ENCODE measurements at regions not wholly inside any gene's neighbourhood (a gene's known extent, or its start where the extent isn't known, plus 50 kb on each side); places are given as distances from the start of the nearest gene placed in this dataset.

DNA sequence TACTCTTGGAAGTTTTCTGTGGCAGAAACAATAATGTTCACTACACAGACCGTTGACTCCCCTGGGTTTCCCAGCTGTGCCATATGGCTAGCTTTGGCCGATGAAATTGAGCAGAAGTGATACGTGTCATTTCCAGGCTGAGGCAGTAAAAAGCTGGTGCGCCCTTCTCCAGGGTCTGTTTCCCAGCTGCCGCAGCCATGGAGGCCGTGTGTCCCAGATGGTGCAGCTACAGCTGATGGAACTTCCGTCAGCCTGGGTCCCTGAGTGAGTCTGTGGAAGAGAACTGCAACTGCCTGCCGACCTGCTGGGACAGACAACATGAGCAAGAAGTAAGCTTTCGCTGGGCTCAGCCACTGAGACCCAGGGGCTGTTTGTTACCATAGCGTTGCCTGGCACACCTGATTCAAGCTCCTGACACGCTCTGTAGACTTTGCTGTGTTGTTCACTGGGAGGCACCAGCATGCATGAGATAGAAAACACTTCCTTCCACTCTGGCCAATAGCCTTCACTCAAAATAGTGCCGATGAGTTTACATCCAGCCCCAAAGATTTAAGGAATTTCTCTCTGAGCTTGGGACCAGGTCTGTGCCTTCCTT is 116.3 kb upstream of the SLC25A33 start:
- Histone ChIP-seq H3K36me3 (replicated peaks in 1 of 2) (no peaks in the 10 kb centered on the region), H3K9me3 (replicated peaks in 1 of 3) (no peaks in the 10 kb centered on the region), H3K27ac (no peak overlapping the region), H3K4me3 (no peak overlapping the region), H3K27me3 (no peaks in the 10 kb centered on the region), H3K4me1 (replicated peaks in 1 of 2) (no peaks in the 10 kb centered on the region)
- TF ChIP-seq, protein P1, sequence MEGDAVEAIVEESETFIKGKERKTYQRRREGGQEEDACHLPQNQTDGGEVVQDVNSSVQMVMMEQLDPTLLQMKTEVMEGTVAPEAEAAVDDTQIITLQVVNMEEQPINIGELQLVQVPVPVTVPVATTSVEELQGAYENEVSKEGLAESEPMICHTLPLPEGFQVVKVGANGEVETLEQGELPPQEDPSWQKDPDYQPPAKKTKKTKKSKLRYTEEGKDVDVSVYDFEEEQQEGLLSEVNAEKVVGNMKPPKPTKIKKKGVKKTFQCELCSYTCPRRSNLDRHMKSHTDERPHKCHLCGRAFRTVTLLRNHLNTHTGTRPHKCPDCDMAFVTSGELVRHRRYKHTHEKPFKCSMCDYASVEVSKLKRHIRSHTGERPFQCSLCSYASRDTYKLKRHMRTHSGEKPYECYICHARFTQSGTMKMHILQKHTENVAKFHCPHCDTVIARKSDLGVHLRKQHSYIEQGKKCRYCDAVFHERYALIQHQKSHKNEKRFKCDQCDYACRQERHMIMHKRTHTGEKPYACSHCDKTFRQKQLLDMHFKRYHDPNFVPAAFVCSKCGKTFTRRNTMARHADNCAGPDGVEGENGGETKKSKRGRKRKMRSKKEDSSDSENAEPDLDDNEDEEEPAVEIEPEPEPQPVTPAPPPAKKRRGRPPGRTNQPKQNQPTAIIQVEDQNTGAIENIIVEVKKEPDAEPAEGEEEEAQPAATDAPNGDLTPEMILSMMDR (IDR thresholded peaks at IDR 0.05): no peak
- TF ChIP-seq POLR2A (IDR thresholded peaks at IDR 0.05): no peak
- no peak for DNase-seq
- WGBS, 4 donors: 80 to 93% (median 89%) methylated on average over 6 to 12 of the region's 12 CpGs
- intact Hi-C loops (cut with DNase I): no loop called here

DNA sequence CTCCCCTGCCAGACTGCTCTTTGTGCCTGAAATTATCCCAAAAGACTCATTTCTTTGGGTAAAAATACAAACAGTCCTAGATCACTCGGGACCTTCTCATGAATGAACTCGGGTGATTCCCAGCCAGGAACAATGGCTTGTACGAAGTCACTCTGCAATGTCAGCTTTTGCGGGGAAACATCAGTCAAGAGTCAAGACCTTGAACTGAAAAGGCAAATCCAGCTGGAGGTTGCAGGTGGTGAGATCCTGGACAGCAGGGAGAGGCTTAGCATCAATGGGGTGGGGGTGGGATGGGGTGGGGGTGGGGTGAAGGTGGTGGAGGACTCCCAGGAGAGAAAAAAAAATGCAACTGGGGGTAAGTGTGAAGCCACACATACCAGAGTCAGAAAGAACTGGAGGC is 115.0 kb upstream of the SLC25A33 start:
- WGBS, 4 donors: 34 to 54% (median 45%) methylated on average over 1 to 4 of the region's 4 CpGs
- Histone ChIP-seq H3K4me1 (replicated peaks in 1 of 2) (peaks cover 0 to 5% of the 10 kb centered on the region in 2 donors), H3K4me3 (no peak overlapping the region), H3K36me3 (replicated peaks in 1 of 2) (no peaks in the 10 kb centered on the region), H3K27me3 (no peaks in the 10 kb centered on the region), H3K9me3 (replicated peaks in 1 of 3) (no peaks in the 10 kb centered on the region), H3K27ac (no peak overlapping the region)
- DNase-seq: no peak
- TF ChIP-seq, protein P1 (IDR thresholded peaks at IDR 0.05): no peak
- TF ChIP-seq POLR2A (IDR thresholded peaks at IDR 0.05): no peak
- intact Hi-C loops (cut with DNase I): no loop called here

DNA sequence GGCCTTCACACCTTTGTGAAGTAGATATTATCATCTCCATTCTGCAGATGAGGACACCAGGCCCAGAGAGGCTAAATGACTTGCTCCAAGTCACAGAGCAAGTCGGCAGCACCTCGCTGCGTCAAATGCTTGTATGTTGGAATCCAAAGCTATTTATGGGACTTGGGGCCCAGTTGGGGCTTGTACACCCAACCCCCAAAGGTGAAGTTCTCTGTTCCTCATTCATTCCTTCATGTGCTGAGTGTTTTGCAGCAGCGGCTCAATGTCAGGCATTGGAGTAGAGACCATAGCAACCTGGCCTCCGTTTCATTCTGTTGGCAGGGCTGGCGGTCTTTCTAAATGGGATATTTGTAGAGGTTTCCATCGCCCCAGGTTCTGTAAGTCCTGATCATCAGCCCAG is 113.4 kb upstream of the SLC25A33 start:
- no peak for TF ChIP-seq POLR2A (IDR thresholded peaks at IDR 0.05)
- TF ChIP-seq, protein P1 (IDR thresholded peaks at IDR 0.05): no peak
- DNase-seq: no peak
- Histone ChIP-seq H3K36me3 (replicated peaks in 1 of 2) (no peaks in the 10 kb centered on the region), H3K4me1 (replicated peaks in 1 of 2) (peaks cover 0 to 10% of the 10 kb centered on the region in 2 donors), H3K4me3 (no peak overlapping the region), H3K9me3 (replicated peaks in 1 of 3) (no peaks in the 10 kb centered on the region), H3K27ac (no peak overlapping the region), H3K27me3 (no peaks in the 10 kb centered on the region)
- intact Hi-C loops (cut with DNase I): no loop called here
- 60 to 83% (median 68%) methylated on average over 1 to 7 of the region's 7 CpGs for WGBS, 4 donors

DNA sequence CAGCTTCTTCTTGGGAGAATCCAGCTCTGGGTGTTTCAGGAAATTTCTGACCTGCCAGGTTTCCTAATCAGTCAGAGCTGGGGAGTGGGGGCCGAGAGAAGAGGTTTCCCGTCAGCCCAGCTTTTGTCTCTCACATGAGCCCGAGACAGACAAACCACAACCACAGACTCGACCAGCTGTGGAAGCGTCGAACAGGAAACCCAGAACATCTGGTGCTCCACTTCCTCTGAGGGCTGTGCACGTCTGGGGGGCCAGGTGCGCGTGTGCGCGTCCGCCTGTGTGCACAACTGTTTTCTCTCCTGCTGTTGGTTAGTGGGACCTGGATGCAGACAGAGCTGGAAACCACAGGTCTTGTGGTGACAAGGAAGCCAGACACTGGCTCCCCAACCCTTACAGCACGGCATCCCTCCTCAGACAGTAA is 113.0 kb upstream of the SLC25A33 start:
- no peak for TF ChIP-seq POLR2A (IDR thresholded peaks at IDR 0.05)
- TF ChIP-seq, protein P1 (IDR thresholded peaks at IDR 0.05): no peak
- WGBS, 4 donors: 49 to 69% (median 57%) methylated on average over 7 to 13 of the region's 13 CpGs
- H3K27ac ChIP-seq: no peak overlapping the region
- H3K4me3 ChIP-seq: no peak overlapping the region
- no peak for DNase-seq
- no peaks in the 10 kb centered on the region for H3K9me3 ChIP-seq (replicated peaks in 1 of 3)
- no peaks in the 10 kb centered on the region for H3K27me3 ChIP-seq
- H3K36me3 ChIP-seq (replicated peaks in 1 of 2): no peaks in the 10 kb centered on the region
- intact Hi-C loops (cut with DNase I): no loop called here
- H3K4me1 ChIP-seq (replicated peaks in 1 of 2): peaks cover 0 to 10% of the 10 kb centered on the region in 2 donors

Data from adrenal gland (tissue), 9 donors.